ENCODE measurements at regions not wholly inside any gene's neighbourhood (a gene's known extent, or its start where the extent isn't known, plus 50 kb on each side); places are given as distances from the start of the nearest gene placed in this dataset.

- DNase-seq (ENCODE audit: low spot score) (no peak), ATAC-seq (no peak)
- ChIA-PET CTCF (interaction anchor here (0.8 kb wide), 1 partner anchor 95 kb away, joined by 3 read pairs; no protein-coding TSS in a partner anchor), POLR2A (no interaction called here)
- no peaks in the 10 kb centered on the region for H3K4me1 Mint-ChIP-seq
- no peak overlapping the region for H3K27ac Mint-ChIP-seq
- no peak overlapping the region for H3K4me3 Mint-ChIP-seq
- H3K27me3 Mint-ChIP-seq (ENCODE audit: low read depth): no peaks in the 10 kb centered on the region
- no peaks in the 10 kb centered on the region for H3K36me3 Mint-ChIP-seq
- TF ChIP-seq JUN (CRISPR knock-in tag; IDR thresholded peaks at IDR 0.05): no peak
- TF ChIP-seq USF1 (CRISPR knock-in tag; IDR thresholded peaks at IDR 0.05): no peak
- no peak for TF ChIP-seq AR (CRISPR knock-in tag; IDR thresholded peaks at IDR 0.05)
- TF ChIP-seq NFATC4 (CRISPR knock-in tag; IDR thresholded peaks at IDR 0.05): no peak
- TF ChIP-seq CTCF (IDR thresholded peaks at IDR 0.05): no peak
- TF ChIP-seq ZBTB21 (CRISPR knock-in tag; IDR thresholded peaks at IDR 0.05; ENCODE audit: borderline replicate concordance): no peak
- TF ChIP-seq ZSCAN18 (CRISPR knock-in tag; IDR thresholded peaks at IDR 0.05): no peak
- no peak for TF ChIP-seq ZNF425 (CRISPR knock-in tag; conservative IDR thresholded peaks at IDR 0.05)
- no peak for TF ChIP-seq GTF2I (CRISPR knock-in tag; conservative IDR thresholded peaks at IDR 0.05)
- no peak for TF ChIP-seq AFF4 (CRISPR knock-in tag; IDR thresholded peaks at IDR 0.05; ENCODE audit: borderline replicate concordance)
- TF ChIP-seq MXD4 (CRISPR knock-in tag; IDR thresholded peaks at IDR 0.05; ENCODE audit: borderline replicate concordance): no peak
- no peak for TF ChIP-seq ARID4B (CRISPR knock-in tag; IDR thresholded peaks at IDR 0.05; ENCODE audit: borderline replicate concordance)
- no peak for TF ChIP-seq ZNF671 (CRISPR knock-in tag; IDR thresholded peaks at IDR 0.05)
- TF ChIP-seq ATF2 (CRISPR knock-in tag; IDR thresholded peaks at IDR 0.05; ENCODE audit: borderline replicate concordance, low read depth): no peak
- TF ChIP-seq ATF6 (CRISPR knock-in tag; IDR thresholded peaks at IDR 0.05): no peak
- no peaks in the 10 kb centered on the region for H3K9me3 Mint-ChIP-seq
Observed at GRCh38 chr2:204332706-204333105, 212.6 kb upstream of the PARD3B start.
